SJCRH30 (cell line): ENCODE measurements at regions not wholly inside any gene's neighbourhood (a gene's known extent, or its start where the extent isn't known, plus 50 kb on each side); places are given as distances from the start of the nearest gene placed in this dataset.
"Not testable (repeated sequence)": the region's sequence is repeated elsewhere in the genome, so short reads cannot be mapped to it uniquely, and the experiment has no call there.

ENCODE experiments used
- DNase-seq, 2 experiments: peaks; one replicate each; pipeline ENCODE4 v3.0.0-alpha.2; 2015 to 2020
- H3K27ac ChIP-seq: fragments of 250-450 bp; sonication (Bioruptor Pico); 2 replicates; pipeline ENCODE4 v1.5.1; 2020; ENCODE audit warnings: mild to moderate bottlenecking, moderate library complexity
- H3K27me3 ChIP-seq: fragments of 250-450 bp; sonication (Bioruptor Pico); 2 replicates; pipeline ENCODE4 v1.5.1; 2020; ENCODE audit warnings: mild to moderate bottlenecking, moderate library complexity
- H3K36me3 ChIP-seq: fragments of 250-450 bp; sonication (Bioruptor Pico); 2 replicates; pipeline ENCODE4 v1.5.1; 2020; ENCODE audit warnings: mild to moderate bottlenecking, moderate library complexity
- H3K4me1 ChIP-seq: fragments of 250-450 bp; sonication (Bioruptor Pico); 2 replicates; pipeline ENCODE4 v1.5.1; 2020; ENCODE audit warnings: mild to moderate bottlenecking, moderate library complexity
- H3K4me3 ChIP-seq: fragments of 250-450 bp; sonication (Bioruptor Pico); 2 replicates; pipeline ENCODE4 v1.5.1; 2020; ENCODE audit warnings: mild to moderate bottlenecking, moderate library complexity
- H3K9me3 ChIP-seq: fragments of 250-450 bp; sonication (Bioruptor Pico); replicated peaks from 2 replicates; pipeline ENCODE4 v1.5.1; 2020; ENCODE audit warnings: mild to moderate bottlenecking, moderate library complexity

- H3K27me3 ChIP-seq: no peaks in the 10 kb centered on the region
- no peak for DNase-seq
- no peaks in the 10 kb centered on the region for H3K36me3 ChIP-seq
- H3K4me1 ChIP-seq: no peaks in the 10 kb centered on the region
- no peak overlapping the region for H3K27ac ChIP-seq
- H3K4me3 ChIP-seq: no peak overlapping the region
- H3K9me3 ChIP-seq: no peaks in the 10 kb centered on the region
These were observed 126.0 kb upstream of the MAN2A1 start for GRCh38 chr5:109563739-109564138.

- DNase-seq: no peak
- H3K36me3 ChIP-seq: no peaks in the 10 kb centered on the region
- no peaks in the 10 kb centered on the region for H3K27me3 ChIP-seq
- no peak overlapping the region for H3K27ac ChIP-seq
- no peaks in the 10 kb centered on the region for H3K9me3 ChIP-seq
- H3K4me3 ChIP-seq: no peak overlapping the region
- no peaks in the 10 kb centered on the region for H3K4me1 ChIP-seq
These were observed 126.5 kb upstream of the MAN2A1 start for GRCh38 chr5:109563189-109563588.

- H3K27ac ChIP-seq: no peak overlapping the region
- H3K27me3 ChIP-seq: no peaks in the 10 kb centered on the region
- DNase-seq: no peak
- no peaks in the 10 kb centered on the region for H3K36me3 ChIP-seq
- H3K4me1 ChIP-seq: no peaks in the 10 kb centered on the region
- H3K4me3 ChIP-seq: no peak overlapping the region
- H3K9me3 ChIP-seq: no peaks in the 10 kb centered on the region
These were observed 127.3 kb upstream of the MAN2A1 start for GRCh38 chr5:109562441-109562840.

- no peak for DNase-seq
- no peaks in the 10 kb centered on the region for H3K27me3 ChIP-seq
- no peak overlapping the region for H3K27ac ChIP-seq
- H3K9me3 ChIP-seq: no peaks in the 10 kb centered on the region
- H3K4me1 ChIP-seq: no peaks in the 10 kb centered on the region
- no peaks in the 10 kb centered on the region for H3K36me3 ChIP-seq
- no peak overlapping the region for H3K4me3 ChIP-seq
These were observed 128.3 kb upstream of the MAN2A1 start for GRCh38 chr5:109561447-109561846.

- no peak for DNase-seq
- H3K4me3 ChIP-seq: no peak overlapping the region
- H3K4me1 ChIP-seq: no peaks in the 10 kb centered on the region
These were observed 129.2 kb upstream of the MAN2A1 start for GRCh38 chr5:109560554-109560953.

GRCh38 chr5:109558952-109559351 is 130.8 kb upstream of the MAN2A1 start:
- no peaks in the 10 kb centered on the region for H3K27me3 ChIP-seq
- H3K9me3 ChIP-seq: no peaks in the 10 kb centered on the region
- H3K36me3 ChIP-seq: no peaks in the 10 kb centered on the region
- no peaks in the 10 kb centered on the region for H3K4me1 ChIP-seq
- DNase-seq: no peak
- no peak overlapping the region for H3K4me3 ChIP-seq
- H3K27ac ChIP-seq: no peak overlapping the region

More at GRCh38 chr5:109560554-109560953, 129.2 kb upstream of the MAN2A1 start:
- H3K27me3 ChIP-seq: no peaks in the 10 kb centered on the region
- H3K27ac ChIP-seq: no peak overlapping the region
- no peaks in the 10 kb centered on the region for H3K36me3 ChIP-seq
- H3K9me3 ChIP-seq: no peaks in the 10 kb centered on the region

- DNase-seq: no peak
- H3K4me3 ChIP-seq: no peak overlapping the region
These were observed 131.4 kb upstream of the MAN2A1 start for GRCh38 chr5:109558364-109558763.

GRCh38 chr5:109553846-109554245 is 135.9 kb upstream of the MAN2A1 start:
- no peak for DNase-seq
- no peak overlapping the region for H3K27ac ChIP-seq
- H3K9me3 ChIP-seq: no peaks in the 10 kb centered on the region; the same call in 1 of the 2 replicates
- no peaks in the 10 kb centered on the region for H3K4me1 ChIP-seq
- no peak overlapping the region for H3K4me3 ChIP-seq
- H3K27me3 ChIP-seq: no peaks in the 10 kb centered on the region
- H3K36me3 ChIP-seq: no peaks in the 10 kb centered on the region

More at GRCh38 chr5:109558364-109558763, 131.4 kb upstream of the MAN2A1 start:
- Histone ChIP-seq H3K27ac (no peak overlapping the region), H3K4me1 (no peaks in the 10 kb centered on the region), H3K9me3 (no peaks in the 10 kb centered on the region), H3K27me3 (no peaks in the 10 kb centered on the region), H3K36me3 (no peaks in the 10 kb centered on the region)

GRCh38 chr5:109551234-109551633 is 138.5 kb upstream of the MAN2A1 start:
- DNase-seq, H3K36me3 ChIP-seq: not testable (repeated sequence)

GRCh38 chr5:109550077-109550476 is 139.7 kb upstream of the MAN2A1 start:
- Histone ChIP-seq H3K4me3 (no peak overlapping the region), H3K9me3 (no peaks in the 10 kb centered on the region; the same call in 1 of the 2 replicates), H3K27me3 (no peaks in the 10 kb centered on the region), H3K36me3 (no peaks in the 10 kb centered on the region), H3K4me1 (no peaks in the 10 kb centered on the region), H3K27ac (no peak overlapping the region)
- no peak for DNase-seq

More at GRCh38 chr5:109551234-109551633, 138.5 kb upstream of the MAN2A1 start:
- not testable (repeated sequence) for H3K4me1 ChIP-seq, H3K27ac ChIP-seq, H3K27me3 ChIP-seq, H3K9me3 ChIP-seq, H3K4me3 ChIP-seq

- no peak for DNase-seq
These were observed 136.7 kb upstream of the PJA2 start for GRCh38 chr5:109546461-109546860.

GRCh38 chr5:109544873-109545272 is 135.1 kb upstream of the PJA2 start:
- not testable (repeated sequence) for H3K36me3 ChIP-seq, H3K4me3 ChIP-seq, H3K9me3 ChIP-seq, DNase-seq, H3K27me3 ChIP-seq, H3K27ac ChIP-seq, H3K4me1 ChIP-seq

More at GRCh38 chr5:109546461-109546860, 136.7 kb upstream of the PJA2 start:
- H3K4me3 ChIP-seq: no peak overlapping the region
- H3K27ac ChIP-seq: no peak overlapping the region
- H3K9me3 ChIP-seq: no peaks in the 10 kb centered on the region; the same call in 1 of the 2 replicates
- no peaks in the 10 kb centered on the region for H3K4me1 ChIP-seq
- H3K27me3 ChIP-seq: no peaks in the 10 kb centered on the region
- no peaks in the 10 kb centered on the region for H3K36me3 ChIP-seq

GRCh38 chr5:109538692-109539091 is 128.9 kb upstream of the PJA2 start:
- DNase-seq, H3K4me1 ChIP-seq, H3K4me3 ChIP-seq, H3K27ac ChIP-seq, H3K36me3 ChIP-seq, H3K9me3 ChIP-seq, H3K27me3 ChIP-seq: not testable (repeated sequence)

- H3K27me3 ChIP-seq, H3K36me3 ChIP-seq, H3K4me3 ChIP-seq, H3K9me3 ChIP-seq, DNase-seq, H3K4me1 ChIP-seq, H3K27ac ChIP-seq: not testable (repeated sequence)
These were observed 125.3 kb upstream of the PJA2 start for GRCh38 chr5:109535090-109535489.

GRCh38 chr5:109533751-109534272 is 124.0 kb upstream of the PJA2 start:
- Histone ChIP-seq H3K27ac (no peak overlapping the region), H3K4me1 (peaks cover 10% of the 10 kb centered on the region; the same call in 1 of the 2 replicates), H3K4me3 (no peak overlapping the region), H3K27me3 (no peaks in the 10 kb centered on the region), H3K36me3 (no peaks in the 10 kb centered on the region), H3K9me3 (no peaks in the 10 kb centered on the region)
- DNase-seq: no peak

- H3K27me3 ChIP-seq: no peaks in the 10 kb centered on the region
- H3K36me3 ChIP-seq: no peaks in the 10 kb centered on the region
- no peak overlapping the region for H3K27ac ChIP-seq
- H3K9me3 ChIP-seq: no peaks in the 10 kb centered on the region
- H3K4me1 ChIP-seq: peaks cover 10% of the 10 kb centered on the region; the same call in 1 of the 2 replicates
- H3K4me3 ChIP-seq: no peak overlapping the region
- no peak for DNase-seq
These were observed 123.1 kb upstream of the PJA2 start for GRCh38 chr5:109532773-109533364.
